ENCODE measurements at regions not wholly inside any gene's neighbourhood (a gene's known extent, or its start where the extent isn't known, plus 50 kb on each side); places are given as distances from the start of the nearest gene placed in this dataset.

- TF ChIP-seq CTCF (IDR thresholded peaks at IDR 0.05) (no peak), TP53 (CRISPR knock-in tag; IDR thresholded peaks at IDR 0.05) (no peak), ZNF263 (CRISPR knock-in tag; IDR thresholded peaks at IDR 0.05; ENCODE audit: low read depth) (no peak), E2F1 (CRISPR knock-in tag; IDR thresholded peaks at IDR 0.05) (no peak), PRDM15 (CRISPR knock-in tag; IDR thresholded peaks at IDR 0.05) (no peak), PREB (CRISPR knock-in tag; IDR thresholded peaks at IDR 0.05; ENCODE audit: borderline replicate concordance) (no peak), FOXP4 (CRISPR knock-in tag; IDR thresholded peaks at IDR 0.05) (no peak), JUN (CRISPR knock-in tag; IDR thresholded peaks at IDR 0.05) (no peak), ELF4 (CRISPR knock-in tag; IDR thresholded peaks at IDR 0.05; ENCODE audit: low read depth) (no peak), ZNF512 (CRISPR knock-in tag; IDR thresholded peaks at IDR 0.05; ENCODE audit: borderline replicate concordance) (no peak), MLX (CRISPR knock-in tag; IDR thresholded peaks at IDR 0.05) (no peak)
Measured at GRCh38 chr20:12337601-12338000, 419.9 kb downstream of the BTBD3 start.

Measured in WTC11 (cell line).